WTC11 (cell line): ENCODE measurements at regions not wholly inside any gene's neighbourhood (a gene's known extent, or its start where the extent isn't known, plus 50 kb on each side); places are given as distances from the start of the nearest gene placed in this dataset.
"Not testable (repeated sequence)": the region's sequence is repeated elsewhere in the genome, so short reads cannot be mapped to it uniquely, and the experiment has no call there.

Source experiments
- ATAC-seq: fragments of 200-7000 bp; cut with Tn5 transposase; 2 replicates; pipeline ENCODE4 v1.10.0; 2021; ENCODE audit warnings: mild to moderate bottlenecking, moderate library complexity
- CTCF ChIA-PET: fragments of 300-600 bp; sonication (Branson Sonifier 250); formaldehyde crosslinking; loops from one replicate; lab custom pipeline; 2021; ENCODE audit warnings: antibody characterized with exemption; lab: Charles Lee
- POLR2A ChIA-PET: fragments of 350-600 bp; sonication (Branson Sonifier 250); formaldehyde crosslinking; loops from one replicate; lab custom pipeline; 2021; ENCODE audit warnings: antibody characterized with exemption; lab: Charles Lee
- DNase-seq: peaks from one replicate; pipeline ENCODE4 v3.0.0; 2021; ENCODE audit warnings: low spot score
- H3K27ac Mint-ChIP-seq: 2 replicates; pipeline ENCODE4 v1.8.0; 2021; ENCODE audit warnings: mixed read lengths
- H3K27me3 Mint-ChIP-seq: 2 replicates; pipeline ENCODE4 v1.8.0; 2021; ENCODE audit warnings: low read depth, mild to moderate bottlenecking, moderate library complexity, mixed read lengths
- H3K36me3 Mint-ChIP-seq: 2 replicates; pipeline ENCODE4 v1.8.0; 2021; ENCODE audit warnings: mixed read lengths
- H3K4me1 Mint-ChIP-seq: 2 replicates; pipeline ENCODE4 v1.8.0; 2022; ENCODE audit warnings: mixed read lengths
- H3K4me3 Mint-ChIP-seq: 2 replicates; pipeline ENCODE4 v1.8.0; 2021; ENCODE audit warnings: mild to moderate bottlenecking, moderate library complexity, mixed read lengths
- H3K9me3 Mint-ChIP-seq: 2 replicates; pipeline ENCODE4 v1.8.0; 2021; ENCODE audit warnings: mixed read lengths
- ARID4B ChIP-seq: sonication (generic); formaldehyde crosslinking; IDR thresholded peaks from 2 replicates; pipeline ENCODE4 v1.8.0; 2023; ENCODE audit warnings: missing genetic modification reagents, mild to moderate bottlenecking, borderline replicate concordance
- CDX4 ChIP-seq: fragments of 250-450 bp; sonication (Bioruptor Pico); IDR thresholded peaks from 2 replicates; pipeline ENCODE4 v1.9.0; 2021; ENCODE audit warnings: moderate library complexity, mild to moderate bottlenecking, inconsistent platforms, borderline replicate concordance
- E2F4 ChIP-seq: sonication (generic); formaldehyde crosslinking; IDR thresholded peaks from 2 replicates; pipeline ENCODE4 v1.8.1; 2022; ENCODE audit warnings: low read depth, mild to moderate bottlenecking, moderate library complexity, missing genetic modification reagents, borderline replicate concordance
- E2F5 ChIP-seq: sonication (generic); formaldehyde crosslinking; IDR thresholded peaks from 2 replicates; pipeline ENCODE4 v1.8.1; 2022; ENCODE audit warnings: mild to moderate bottlenecking, moderate library complexity, missing genetic modification reagents
- ELF4 ChIP-seq: sonication (generic); formaldehyde crosslinking; IDR thresholded peaks from 2 replicates; pipeline ENCODE4 v1.8.1; 2022; ENCODE audit warnings: low read depth, mild to moderate bottlenecking, moderate library complexity, missing genetic modification reagents
- EMX1 ChIP-seq: fragments of 250-450 bp; sonication (Bioruptor Pico); IDR thresholded peaks from 2 replicates; pipeline ENCODE4 v1.8.0; 2021; ENCODE audit warnings: mild to moderate bottlenecking
- FOXJ3 ChIP-seq: sonication (generic); formaldehyde crosslinking; IDR thresholded peaks from 2 replicates; pipeline ENCODE4 v1.9.0; 2021; ENCODE audit warnings: missing genetic modification reagents, mild to moderate bottlenecking, borderline replicate concordance
- HMGXB4 ChIP-seq: sonication (generic); formaldehyde crosslinking; IDR thresholded peaks from 2 replicates; pipeline ENCODE4 v1.8.1; 2023; ENCODE audit warnings: mild to moderate bottlenecking, moderate library complexity, missing genetic modification reagents
- IRF2 ChIP-seq: sonication (generic); formaldehyde crosslinking; IDR thresholded peaks from 2 replicates; pipeline ENCODE4 v1.8.0; 2022; ENCODE audit warnings: low read depth, missing genetic modification reagents, borderline replicate concordance
- MXD4 ChIP-seq: fragments of 250-450 bp; sonication (Bioruptor Pico); IDR thresholded peaks from 2 replicates; pipeline ENCODE4 v1.8.0; 2021; ENCODE audit warnings: mild to moderate bottlenecking, moderate library complexity, borderline replicate concordance
- NFATC4 ChIP-seq: fragments of 250-450 bp; sonication (Bioruptor Pico); IDR thresholded peaks from 2 replicates; pipeline ENCODE4 v1.9.0; 2021; ENCODE audit warnings: mild to moderate bottlenecking
- NFE2L1 ChIP-seq: sonication (generic); formaldehyde crosslinking; IDR thresholded peaks from 2 replicates; pipeline ENCODE4 v1.8.1; 2023; ENCODE audit warnings: missing genetic modification reagents
- NFYB ChIP-seq: sonication (generic); formaldehyde crosslinking; conservative IDR thresholded peaks from 2 replicates; pipeline ENCODE4 v1.8.0; 2022; ENCODE audit warnings: low read depth, missing genetic modification reagents
- SP1 ChIP-seq: sonication (generic); formaldehyde crosslinking; conservative IDR thresholded peaks from 2 replicates; pipeline ENCODE4 v1.8.1; 2022; ENCODE audit warnings: missing genetic modification reagents
- TEAD1 ChIP-seq: sonication (generic); formaldehyde crosslinking; IDR thresholded peaks from 2 replicates; pipeline ENCODE4 v1.8.0; 2022; ENCODE audit warnings: mild to moderate bottlenecking, missing genetic modification reagents
- TEAD4 ChIP-seq: sonication (generic); formaldehyde crosslinking; IDR thresholded peaks from 2 replicates; pipeline ENCODE4 v1.8.0; 2022; ENCODE audit warnings: mild to moderate bottlenecking, missing genetic modification reagents
- ZNF396 ChIP-seq: fragments of 250-450 bp; sonication (Bioruptor Pico); IDR thresholded peaks from 2 replicates; pipeline ENCODE4 v1.8.0; 2021; ENCODE audit warnings: mild to moderate bottlenecking, moderate library complexity, borderline replicate concordance
- ZNF423 ChIP-seq: fragments of 250-450 bp; sonication (Bioruptor Pico); IDR thresholded peaks from 2 replicates; pipeline ENCODE4 v2.1.2; 2022; ENCODE audit warnings: mild to moderate bottlenecking, moderate library complexity

- Mint-ChIP-seq H3K4me3 (no peak overlapping the region), H3K9me3 (no peaks in the 10 kb centered on the region), H3K4me1 (peaks cover 18% of the 10 kb centered on the region), H3K36me3 (no peaks in the 10 kb centered on the region), H3K27ac (no peak overlapping the region), H3K27me3 (no peaks in the 10 kb centered on the region)
- ChIA-PET POLR2A (interaction anchor here (0.5 kb wide), 1 partner anchor 97 kb away, joined by 4 read pairs; no protein-coding TSS in a partner anchor), CTCF (interaction anchor here (0.6 kb wide), 1 partner anchor 249 kb away, joined by 3 read pairs; no protein-coding TSS in a partner anchor)
- no peak for ATAC-seq
- DNase-seq = no peak
- TF ChIP-seq SP1 (CRISPR knock-in tag) = no peak
- no peak for TF ChIP-seq CDX4
- TF ChIP-seq ARID4B (CRISPR knock-in tag) = no peak
- no peak for TF ChIP-seq TEAD4 (CRISPR knock-in tag)
- TF ChIP-seq NFYB (CRISPR knock-in tag) = no peak
- TF ChIP-seq E2F5 (CRISPR knock-in tag) = no peak
- no peak for TF ChIP-seq EMX1 (CRISPR knock-in tag)
- no peak for TF ChIP-seq FOXJ3
- TF ChIP-seq NFE2L1 (CRISPR knock-in tag) = no peak
- no peak for TF ChIP-seq ZNF396 (CRISPR knock-in tag)
- TF ChIP-seq MXD4 (CRISPR knock-in tag) = no peak
- no peak for TF ChIP-seq E2F4
- no peak for TF ChIP-seq NFATC4
- TF ChIP-seq ELF4 = no peak
- no peak for TF ChIP-seq HMGXB4
- TF ChIP-seq IRF2 (CRISPR knock-in tag) = no peak
- TF ChIP-seq ZNF423 (CRISPR knock-in tag) = no peak
- TF ChIP-seq TEAD1 = no peak
Observed at GRCh38 chr5:17106521-17106920, 110.9 kb upstream of the BASP1 start.

GRCh38 chr5:17112091-17112716 lies 105.2 kb upstream of the BASP1 start:
- POLR2A ChIA-PET, H3K9me3 Mint-ChIP-seq, H3K27ac Mint-ChIP-seq, DNase-seq, H3K4me3 Mint-ChIP-seq, H3K27me3 Mint-ChIP-seq, H3K36me3 Mint-ChIP-seq, ATAC-seq: not testable (repeated sequence)
- CTCF ChIA-PET = interaction anchor here (1.7 kb wide), 1 partner anchor 20 kb away, joined by 9 read pairs; no protein-coding TSS in a partner anchor
- H3K4me1 Mint-ChIP-seq = peaks cover 39% of the 10 kb centered on the region
